MM.1S (cell line): ENCODE measurements at regions not wholly inside any gene's neighbourhood (a gene's known extent, or its start where the extent isn't known, plus 50 kb on each side); places are given as distances from the start of the nearest gene placed in this dataset.

Experiments
- DNase-seq: peaks from one replicate; pipeline ENCODE4 v3.0.0-alpha.2; 2015
- H2AFZ ChIP-seq: fragments of 300-600 bp; sonication (generic); 2 replicates; pipeline ENCODE4 v1.6.0; 2016; ENCODE audit warnings: antibody characterized with exemption, low read length
- H3F3A ChIP-seq: fragments of 300-600 bp; sonication (generic); 2 replicates; pipeline ENCODE4 v1.6.1; 2016; ENCODE audit warnings: mild to moderate bottlenecking, antibody characterized with exemption, low read length, moderate library complexity, mixed read lengths; ENCODE audit not compliant: insufficient read depth
- H3K27ac ChIP-seq: fragments of 300-600 bp; sonication (generic); 2 replicates; pipeline ENCODE4 v1.5.1; 2016; ENCODE audit warnings: mild to moderate bottlenecking, low read length
- H3K27me3 ChIP-seq: fragments of 300-600 bp; sonication (generic); replicated peaks from 2 replicates; pipeline ENCODE4 v1.6.0; 2016; ENCODE audit warnings: low read length; ENCODE audit not compliant: insufficient read depth
- H3K36me3 ChIP-seq: fragments of 300-600 bp; sonication (generic); replicated peaks from 2 replicates; pipeline ENCODE4 v1.6.1; 2016; ENCODE audit warnings: mild to moderate bottlenecking, low read length, mixed read lengths; ENCODE audit not compliant: insufficient read depth
- H3K4me1 ChIP-seq: fragments of 300-600 bp; sonication (generic); 2 replicates; pipeline ENCODE4 v1.6.1; 2016; ENCODE audit warnings: low read length, mixed read lengths
- H3K4me2 ChIP-seq: fragments of 300-600 bp; sonication (generic); 2 replicates; pipeline ENCODE4 v1.6.0; 2016; ENCODE audit warnings: low read depth, low read length
- H3K4me3 ChIP-seq: fragments of 300-600 bp; sonication (generic); 2 replicates; pipeline ENCODE4 v1.5.1; 2016; ENCODE audit warnings: low read length, mixed read lengths
- H3K79me2 ChIP-seq: fragments of 300-600 bp; sonication (generic); 2 replicates; pipeline ENCODE4 v1.6.1; 2016; ENCODE audit warnings: mixed run types, low read length, mixed read lengths
- H3K9ac ChIP-seq: fragments of 300-600 bp; sonication (generic); 2 replicates; pipeline ENCODE4 v1.6.1; 2016; ENCODE audit warnings: low read length, mixed read lengths
- H3K9me2 ChIP-seq: fragments of 300-600 bp; sonication (generic); replicated peaks from 2 replicates; pipeline ENCODE4 v1.6.1; 2016; ENCODE audit warnings: mild to moderate bottlenecking, low read length, mixed read lengths; ENCODE audit not compliant: insufficient read depth
- H3K9me3 ChIP-seq: fragments of 300-600 bp; sonication (generic); replicated peaks from 2 replicates; pipeline ENCODE4 v1.6.1; 2016; ENCODE audit warnings: mild to moderate bottlenecking, low read length, mixed read lengths; ENCODE audit not compliant: insufficient read depth
- H4K20me1 ChIP-seq: fragments of 300-600 bp; sonication (generic); 2 replicates; pipeline ENCODE4 v1.6.1; 2016; ENCODE audit warnings: mild to moderate bottlenecking, low read length, moderate library complexity, mixed read lengths; ENCODE audit not compliant: insufficient read depth
- EZH2 ChIP-seq: fragments of 300-600 bp; sonication (generic); optimal IDR thresholded peaks from 2 replicates; pipeline ENCODE3; 2017; ENCODE audit warnings: low read depth, mild to moderate bottlenecking, antibody characterized with exemption, low read length, mixed read lengths
- EZH2phosphoT487 ChIP-seq: fragments of 300-600 bp; sonication (generic); IDR thresholded peaks from 2 replicates; pipeline ENCODE4 v1.6.1; 2018; ENCODE audit warnings: antibody characterized with exemption, low read length
- TF ChIP-seq, protein P1 (sequence below): fragments of 300-600 bp; sonication (generic); IDR thresholded peaks from 2 replicates; pipeline ENCODE4 v1.5.1; 2016; ENCODE audit warnings: antibody characterized with exemption, low read length, mixed read lengths

- no peak overlapping the region for H3K4me3 ChIP-seq
- no peaks in the 10 kb centered on the region for H3K9me2 ChIP-seq
- 0 out of 2 replicates have a peak, but pooled peaks cover 6% of the 10 kb centered on the region for H3K4me1 ChIP-seq
- peak; percentile 8 for DNase-seq
- no peak overlapping the region for H2AFZ ChIP-seq
- H3K36me3 ChIP-seq, result no peaks in the 10 kb centered on the region
- TF ChIP-seq EZH2, result no peak
- TF ChIP-seq EZH2phosphoT487, result no peak
- TF ChIP-seq, protein P1, sequence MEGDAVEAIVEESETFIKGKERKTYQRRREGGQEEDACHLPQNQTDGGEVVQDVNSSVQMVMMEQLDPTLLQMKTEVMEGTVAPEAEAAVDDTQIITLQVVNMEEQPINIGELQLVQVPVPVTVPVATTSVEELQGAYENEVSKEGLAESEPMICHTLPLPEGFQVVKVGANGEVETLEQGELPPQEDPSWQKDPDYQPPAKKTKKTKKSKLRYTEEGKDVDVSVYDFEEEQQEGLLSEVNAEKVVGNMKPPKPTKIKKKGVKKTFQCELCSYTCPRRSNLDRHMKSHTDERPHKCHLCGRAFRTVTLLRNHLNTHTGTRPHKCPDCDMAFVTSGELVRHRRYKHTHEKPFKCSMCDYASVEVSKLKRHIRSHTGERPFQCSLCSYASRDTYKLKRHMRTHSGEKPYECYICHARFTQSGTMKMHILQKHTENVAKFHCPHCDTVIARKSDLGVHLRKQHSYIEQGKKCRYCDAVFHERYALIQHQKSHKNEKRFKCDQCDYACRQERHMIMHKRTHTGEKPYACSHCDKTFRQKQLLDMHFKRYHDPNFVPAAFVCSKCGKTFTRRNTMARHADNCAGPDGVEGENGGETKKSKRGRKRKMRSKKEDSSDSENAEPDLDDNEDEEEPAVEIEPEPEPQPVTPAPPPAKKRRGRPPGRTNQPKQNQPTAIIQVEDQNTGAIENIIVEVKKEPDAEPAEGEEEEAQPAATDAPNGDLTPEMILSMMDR, result no peak
- no peaks in the 10 kb centered on the region for H3K27me3 ChIP-seq
- no peak overlapping the region for H3K9ac ChIP-seq
- peak overlapping the region; percentile 10; the same call in 1 of the 2 replicates for H3K27ac ChIP-seq
- H4K20me1 ChIP-seq, result no peaks in the 10 kb centered on the region
- H3K79me2 ChIP-seq, result no peaks in the 10 kb centered on the region
- no peak overlapping the region for H3K4me2 ChIP-seq
- no peaks in the 10 kb centered on the region for H3F3A ChIP-seq
- no peaks in the 10 kb centered on the region for H3K9me3 ChIP-seq
These were observed 518.9 kb downstream of the PRELID2 start for GRCh38 chr5:145316282-145316681.

- Histone ChIP-seq H3K79me2 (no peaks in the 10 kb centered on the region), H2AFZ (no peak overlapping the region), H3K9ac (no peak overlapping the region), H3K4me2 (no peak overlapping the region), H4K20me1 (no peaks in the 10 kb centered on the region), H3F3A (no peaks in the 10 kb centered on the region), H3K27me3 (no peaks in the 10 kb centered on the region), H3K36me3 (no peaks in the 10 kb centered on the region), H3K4me3 (no peak overlapping the region), H3K9me3 (no peaks in the 10 kb centered on the region), H3K4me1 (no peaks in the 10 kb centered on the region), H3K9me2 (no peaks in the 10 kb centered on the region), H3K27ac (no peak overlapping the region)
- DNase-seq, result no peak
- TF ChIP-seq EZH2 (no peak), EZH2phosphoT487 (no peak)
- TF ChIP-seq, protein P1, result no peak
These were observed 527.2 kb downstream of the PRELID2 start for GRCh38 chr5:145307866-145308382.

- H3K4me2 ChIP-seq, result no peak overlapping the region
- no peak overlapping the region for H2AFZ ChIP-seq
- H3K36me3 ChIP-seq, result no peaks in the 10 kb centered on the region
- TF ChIP-seq, protein P1, result no peak
- TF ChIP-seq EZH2 (no peak), EZH2phosphoT487 (no peak)
- H3K4me3 ChIP-seq, result no peak overlapping the region
- H3K4me1 ChIP-seq, result no peaks in the 10 kb centered on the region
- no peak overlapping the region for H3K9ac ChIP-seq
- no peaks in the 10 kb centered on the region for H3K9me3 ChIP-seq
- H3K27ac ChIP-seq, result no peak overlapping the region
- no peaks in the 10 kb centered on the region for H3K9me2 ChIP-seq
- no peaks in the 10 kb centered on the region for H3K27me3 ChIP-seq
- no peak for DNase-seq
- no peaks in the 10 kb centered on the region for H3F3A ChIP-seq
- H3K79me2 ChIP-seq, result no peaks in the 10 kb centered on the region
- H4K20me1 ChIP-seq, result no peaks in the 10 kb centered on the region
These were observed 539.8 kb downstream of the PRELID2 start for GRCh38 chr5:145295236-145295835.
